ENCODE measurements at regions not wholly inside any gene's neighbourhood (a gene's known extent, or its start where the extent isn't known, plus 50 kb on each side); places are given as distances from the start of the nearest gene placed in this dataset.

DNA sequence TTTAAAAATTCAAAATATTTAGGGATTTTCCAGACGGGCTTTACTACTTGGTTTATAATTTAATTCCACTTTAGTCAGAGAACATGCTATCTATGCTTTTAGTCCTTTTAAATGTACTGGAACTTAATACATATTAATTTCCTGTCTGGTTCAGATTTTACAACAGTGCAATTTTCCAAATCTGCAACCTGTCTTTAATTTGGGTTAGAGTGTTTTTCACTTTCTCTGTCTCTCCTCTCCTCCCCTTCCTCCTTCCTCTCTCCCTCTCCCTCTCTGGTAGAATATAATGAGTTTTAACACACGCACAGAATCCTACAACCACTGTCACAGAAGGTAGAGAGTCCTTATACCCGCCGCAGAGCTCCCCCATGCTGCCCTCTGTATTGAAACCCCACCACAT is 950.7 kb downstream of the BRD1 start:
- DNase-seq (ENCODE audit: low spot score) = no peak

DNA sequence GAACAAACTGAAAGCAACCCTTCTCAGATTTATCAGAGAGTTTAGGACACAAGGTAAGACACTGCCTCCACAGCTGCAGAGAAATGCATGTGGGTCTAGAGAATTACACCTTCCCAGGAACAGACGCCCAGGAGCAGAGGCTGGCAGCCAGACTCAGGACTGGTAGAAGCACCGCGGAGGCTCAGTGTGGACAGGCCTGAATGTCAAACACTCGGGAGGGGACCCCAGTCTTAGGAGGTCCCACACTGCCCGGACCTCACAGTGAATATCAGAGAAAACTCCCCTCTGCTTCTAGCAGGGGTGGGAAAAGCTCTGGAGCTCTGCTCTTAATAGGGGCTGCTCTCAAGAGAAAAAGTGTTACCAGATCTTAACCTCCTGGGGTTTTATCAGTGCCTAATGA is 952.7 kb downstream of the BRD1 start:
- DNase-seq (ENCODE audit: low spot score) = no peak

DNA sequence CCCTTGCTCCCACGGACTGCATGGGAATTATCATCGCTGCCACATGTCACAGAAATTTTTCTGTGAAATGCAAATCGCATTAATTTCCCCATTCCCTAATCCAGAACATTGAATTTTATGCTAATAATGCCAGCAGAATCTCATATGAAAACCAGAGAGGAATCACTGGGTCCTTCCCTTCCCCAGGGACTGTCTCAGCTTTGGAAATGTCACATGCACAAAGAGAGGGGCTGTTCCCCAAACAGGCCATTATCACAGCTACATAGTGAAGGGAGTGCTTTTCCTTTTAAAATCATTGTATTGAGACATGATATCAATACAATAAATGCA is 954.5 kb downstream of the BRD1 start:
- no peak for DNase-seq (ENCODE audit: low spot score)

DNA sequence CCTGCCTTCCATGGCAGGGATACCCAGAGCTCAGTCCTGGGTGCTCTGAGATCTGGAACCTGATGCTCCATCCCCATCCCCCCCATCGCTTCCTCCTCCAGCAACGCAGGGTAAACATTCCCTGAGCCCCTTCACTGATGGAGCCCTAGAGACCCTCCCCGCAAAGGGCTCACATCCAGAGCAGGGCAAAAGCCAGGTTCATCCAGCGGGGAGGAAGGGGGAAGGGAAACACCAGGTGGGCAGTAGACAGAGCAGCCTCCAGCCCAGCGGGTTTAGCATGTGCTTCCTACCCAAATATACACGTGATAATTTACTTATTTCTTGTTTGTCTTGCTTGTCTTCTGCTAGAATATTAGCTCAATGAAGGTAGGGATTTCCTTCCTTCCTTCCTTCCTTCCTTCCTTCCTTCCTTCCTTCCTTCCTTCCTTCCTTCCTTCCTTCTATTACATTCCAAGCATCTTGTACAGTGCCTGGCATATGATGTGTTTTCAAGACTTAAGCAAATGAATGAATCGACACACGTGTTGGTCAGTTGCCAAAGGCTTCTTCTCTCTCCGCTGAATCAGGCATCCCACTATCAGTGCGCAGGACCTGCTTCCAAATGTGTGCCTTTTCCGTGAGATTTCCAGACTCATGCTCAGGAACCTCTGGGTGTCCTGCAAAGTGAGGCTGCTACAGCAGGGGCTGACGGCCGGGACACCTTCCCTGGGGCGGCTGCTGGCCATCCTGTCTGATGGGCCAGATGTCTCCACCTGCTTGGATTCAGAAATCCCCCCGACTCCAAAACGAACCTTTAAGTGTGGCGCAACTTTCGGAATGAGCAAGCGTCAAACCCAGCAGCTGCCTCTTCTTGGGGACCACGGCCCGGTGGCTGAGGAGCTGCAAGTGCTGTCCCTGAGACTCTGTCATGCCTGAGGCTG is 955.1 kb downstream of the BRD1 start:
- DNase-seq (ENCODE audit: low spot score) = no peak

DNA sequence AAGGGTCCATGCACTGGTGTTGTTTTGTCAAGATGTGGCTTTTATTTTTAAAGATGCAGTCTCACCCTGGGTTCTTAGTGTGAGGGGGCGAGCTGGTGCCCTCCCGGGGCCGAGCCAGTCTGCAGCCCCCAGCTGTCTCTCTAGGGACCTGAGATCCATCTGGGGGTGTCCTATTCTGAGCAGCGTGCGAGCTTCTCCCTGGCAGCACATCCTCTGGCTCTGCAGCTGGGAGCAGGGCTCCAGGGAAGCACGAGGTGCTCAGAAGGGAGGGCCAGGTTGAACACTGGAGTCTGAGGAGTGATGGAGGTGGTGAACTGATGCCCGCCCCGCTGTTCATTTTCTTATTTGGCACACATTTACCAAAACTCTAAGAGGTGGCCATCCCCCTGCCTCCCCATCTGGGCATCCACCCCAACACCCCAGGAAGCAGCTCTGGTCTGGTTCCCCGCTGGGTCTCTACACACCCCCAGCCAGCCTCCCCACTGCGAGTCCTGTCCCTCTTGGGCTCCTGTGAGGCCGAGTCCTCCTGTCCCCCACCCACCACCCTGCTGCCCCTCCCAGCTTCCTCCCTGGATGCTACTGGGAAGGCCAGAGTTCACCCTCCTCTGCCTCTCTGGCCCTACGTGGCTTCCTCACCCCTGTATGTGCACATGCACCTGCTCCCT is 956.4 kb downstream of the BRD1 start:
- DNase-seq (ENCODE audit: low spot score) = no peak

DNA sequence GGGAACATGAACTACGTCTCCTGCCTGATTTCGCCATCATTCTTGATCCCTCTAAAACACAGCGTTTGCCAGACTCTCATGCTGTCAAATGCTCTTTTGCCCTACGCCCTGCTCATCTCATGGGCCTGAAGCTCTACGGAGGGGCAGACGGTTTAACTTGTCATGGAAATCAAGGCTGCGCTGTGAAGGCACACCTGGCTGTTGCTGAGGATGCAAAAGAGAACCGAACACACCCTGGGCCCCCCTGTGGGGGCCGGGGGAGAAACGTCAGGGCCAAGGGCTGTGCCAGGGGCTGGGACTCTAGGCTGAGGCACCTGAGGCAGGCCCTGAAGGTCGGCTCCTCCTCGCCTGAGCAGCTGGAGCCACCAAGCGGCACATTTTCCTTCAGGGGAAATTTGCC is 957.2 kb downstream of the BRD1 start:
- no peak for DNase-seq (ENCODE audit: low spot score)

DNA sequence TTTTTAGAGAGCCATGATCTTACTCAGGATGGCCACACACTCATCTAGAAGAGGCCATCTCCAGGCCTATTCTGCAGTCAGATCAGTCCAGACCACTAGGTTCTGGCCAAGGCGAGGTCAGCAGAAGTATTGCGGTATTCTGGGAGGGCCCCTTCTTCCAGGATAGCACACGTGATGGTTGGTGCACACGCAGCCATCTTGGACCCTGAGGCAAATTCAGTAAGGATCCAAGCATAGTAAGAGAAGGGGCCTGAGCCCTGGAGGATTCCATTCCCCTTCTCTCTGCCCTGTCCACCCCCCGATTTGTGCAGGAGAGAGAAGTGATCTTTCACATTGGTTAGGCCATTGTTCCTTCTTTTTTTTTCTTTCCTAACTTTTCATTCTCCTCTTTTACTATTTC is 957.9 kb downstream of the BRD1 start:
- DNase-seq (ENCODE audit: low spot score) = no peak

DNA sequence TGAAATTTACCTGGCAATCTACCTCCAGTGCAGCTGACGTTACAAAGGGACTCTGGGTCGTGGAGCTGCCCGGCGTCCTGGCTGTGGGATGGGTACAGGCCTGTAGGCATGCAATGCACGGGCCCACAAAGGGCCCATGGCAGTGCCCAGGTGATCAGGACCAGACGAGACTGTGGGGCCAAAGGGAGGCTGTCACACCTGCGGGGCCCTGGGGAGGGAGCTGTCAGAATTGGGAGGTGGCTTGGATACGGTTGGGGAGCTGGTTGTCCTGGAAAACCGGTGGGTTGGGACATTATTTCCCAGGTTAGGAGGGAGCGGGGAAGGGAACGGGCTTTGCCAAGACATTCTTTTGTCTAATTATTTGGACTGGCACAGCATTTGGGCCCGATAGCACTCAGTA is 958.5 kb downstream of the BRD1 start:
- DNase-seq (ENCODE audit: low spot score) = no peak

DNA sequence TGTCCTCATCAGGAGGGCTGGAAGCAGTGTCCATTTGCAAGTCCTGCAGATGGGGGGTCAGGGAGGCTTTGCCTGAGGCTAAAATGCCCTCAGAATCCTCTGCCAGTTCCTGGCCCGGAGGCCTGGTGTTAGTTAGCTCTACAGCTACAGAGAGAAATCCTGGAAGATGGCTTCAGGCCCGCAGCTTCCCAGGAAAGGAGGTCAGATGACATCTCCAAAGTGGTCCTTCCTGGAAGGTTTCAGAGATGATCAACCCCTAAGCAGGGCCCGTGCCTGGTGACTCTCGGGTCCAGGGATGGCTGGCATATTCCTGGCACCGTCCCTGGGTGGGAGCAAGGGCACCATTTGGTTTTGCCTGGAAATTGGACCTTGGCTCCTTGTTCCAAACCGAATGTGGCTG is 959.1 kb downstream of the BRD1 start:
- no peak for DNase-seq (ENCODE audit: low spot score)

DNA sequence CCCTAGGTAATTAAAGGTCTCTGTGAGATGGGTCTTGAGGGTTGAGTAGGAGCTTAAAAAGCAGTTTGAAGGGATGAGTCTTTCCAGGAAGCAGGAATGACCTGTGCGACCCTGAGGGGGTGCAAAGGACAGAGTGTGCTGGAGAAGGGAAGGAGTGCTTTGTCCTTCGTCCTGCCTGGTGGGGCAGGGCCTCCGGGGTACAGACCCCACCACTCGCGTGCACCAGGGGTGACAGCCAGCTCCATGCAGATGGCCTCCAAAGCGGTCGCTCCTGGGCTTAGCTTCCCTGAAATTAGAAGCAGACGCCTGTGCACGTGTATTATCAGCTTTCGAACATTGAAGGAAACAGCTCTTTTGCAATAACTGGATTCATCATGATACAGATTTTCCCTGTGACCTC is 959.8 kb downstream of the BRD1 start:
- no peak for DNase-seq (ENCODE audit: low spot score)

DNA sequence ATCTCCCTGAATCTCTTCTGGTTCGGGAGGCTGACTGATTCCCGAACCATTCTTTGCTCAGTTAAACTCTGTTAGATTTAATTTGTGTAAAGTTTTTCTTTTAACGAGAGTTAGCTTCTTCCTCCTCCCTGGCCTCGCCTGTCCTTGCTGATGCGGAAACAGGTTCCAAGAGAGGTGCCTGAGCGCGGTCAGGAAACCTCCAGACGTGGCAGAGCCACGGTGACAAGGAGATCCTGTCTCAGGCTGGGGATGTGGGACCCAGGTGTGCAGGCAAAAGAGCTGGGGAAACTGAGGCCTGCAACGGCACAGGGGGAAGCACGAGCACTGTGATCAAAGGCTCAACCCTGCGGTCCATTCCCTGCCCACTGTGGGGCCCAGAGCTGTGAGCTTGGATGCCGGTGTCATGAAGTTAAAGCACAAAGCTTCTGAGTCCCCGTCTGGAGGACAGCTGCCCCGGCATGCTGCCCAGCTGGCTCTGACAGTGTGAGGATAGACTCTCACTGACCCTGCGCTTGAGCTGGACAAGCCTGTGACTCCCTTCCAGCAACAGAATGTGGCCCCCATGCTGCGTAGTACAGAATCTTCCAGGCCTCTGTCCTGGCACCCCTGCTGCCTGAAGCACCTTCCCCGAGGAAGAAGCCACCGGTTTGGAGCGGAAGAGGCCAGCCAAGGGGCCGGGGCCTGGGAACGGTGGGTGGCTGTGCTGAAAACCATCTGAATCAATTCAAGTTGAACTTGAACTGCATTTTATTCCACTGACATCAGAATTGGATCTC is 960.6 kb downstream of the BRD1 start:
- DNase-seq (ENCODE audit: low spot score) = no peak

DNA sequence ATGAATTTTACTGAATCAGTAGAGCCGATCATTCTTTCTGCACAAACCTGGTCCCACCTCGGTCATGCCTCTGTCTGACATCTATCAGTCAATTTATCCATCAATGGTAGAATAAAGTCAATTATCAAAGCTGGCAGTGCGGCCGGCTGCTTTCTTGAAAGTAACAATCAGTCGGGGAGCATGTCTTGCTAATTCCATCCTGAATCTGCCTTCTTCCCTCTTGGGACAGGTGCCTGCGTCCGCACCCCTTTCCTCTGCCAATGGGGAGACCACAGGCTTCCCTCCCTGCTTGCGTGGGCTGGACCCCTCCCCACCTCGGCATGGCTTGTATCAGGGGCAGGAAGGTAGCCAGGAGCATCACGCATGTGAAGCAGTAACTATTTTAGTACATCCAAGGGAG is 962.9 kb downstream of the BRD1 start:
- DNase-seq (ENCODE audit: low spot score) = no peak

DNA sequence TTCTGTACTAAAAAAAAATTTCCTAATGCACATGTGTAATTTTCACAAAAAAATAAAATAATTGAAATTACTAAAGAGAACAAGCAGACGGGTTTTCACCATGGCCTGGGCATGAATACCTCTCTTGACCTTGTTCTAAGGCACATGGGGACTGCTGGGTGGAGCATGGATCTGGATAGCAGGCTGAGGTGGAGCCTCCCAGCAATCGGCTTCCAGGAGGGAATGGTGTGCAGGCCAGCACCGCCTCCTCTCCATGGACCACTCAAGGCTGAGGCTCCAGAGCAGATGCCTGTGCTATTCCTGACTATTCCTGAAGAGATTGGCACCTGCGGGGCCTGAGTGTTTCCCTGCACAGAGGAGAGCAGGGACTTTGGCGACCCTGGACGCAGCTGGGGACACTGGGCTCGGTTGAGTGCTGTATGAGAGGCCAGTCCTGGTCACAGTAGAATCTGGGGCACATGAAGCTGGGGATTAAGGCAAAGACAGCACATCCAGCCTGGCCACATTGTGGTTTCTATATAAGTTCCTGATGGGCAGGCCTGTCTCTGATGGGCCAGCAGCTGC is 963.6 kb downstream of the BRD1 start:
- no peak for DNase-seq (ENCODE audit: low spot score)

DNA sequence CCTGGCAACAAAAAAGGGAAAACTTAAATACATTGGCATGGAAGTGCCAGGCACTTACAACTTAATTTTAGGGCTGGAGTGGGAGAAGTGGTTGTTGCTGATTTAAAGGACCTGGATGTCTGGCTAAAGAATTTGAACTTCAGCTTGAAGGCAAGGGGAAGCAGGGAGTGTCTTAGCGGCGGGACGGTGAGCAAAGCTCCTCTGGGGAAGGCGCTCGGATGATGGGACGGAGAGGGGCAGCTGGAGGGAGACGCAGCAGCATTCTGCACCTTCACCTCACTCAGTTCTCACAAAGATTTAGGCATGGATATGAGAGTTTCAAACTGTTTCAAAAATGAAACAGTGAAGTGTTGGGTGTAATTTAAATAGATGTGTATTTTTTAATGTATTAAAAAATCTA is 967.1 kb downstream of the BRD1 start:
- DNase-seq (ENCODE audit: low spot score) = no peak

DNA sequence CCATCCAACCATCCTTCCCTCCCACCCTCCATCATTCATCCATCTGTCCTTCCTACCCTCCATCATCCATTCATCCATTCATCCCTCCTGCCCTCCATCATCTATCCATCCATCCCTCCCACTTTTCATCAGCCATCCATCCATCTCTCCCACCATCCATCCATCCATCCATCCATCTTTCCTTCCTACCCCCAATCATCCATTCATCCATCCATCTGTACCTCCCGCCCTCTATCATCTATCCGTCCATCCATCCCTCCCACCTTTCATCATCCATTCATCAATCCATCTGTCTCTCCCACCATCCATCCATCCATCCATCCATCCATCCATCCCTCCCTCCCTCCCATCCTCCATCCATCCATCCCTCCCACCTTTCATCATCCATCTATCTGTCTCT is 968.8 kb downstream of the BRD1 start:
- DNase-seq (ENCODE audit: low spot score) = no peak

DNA sequence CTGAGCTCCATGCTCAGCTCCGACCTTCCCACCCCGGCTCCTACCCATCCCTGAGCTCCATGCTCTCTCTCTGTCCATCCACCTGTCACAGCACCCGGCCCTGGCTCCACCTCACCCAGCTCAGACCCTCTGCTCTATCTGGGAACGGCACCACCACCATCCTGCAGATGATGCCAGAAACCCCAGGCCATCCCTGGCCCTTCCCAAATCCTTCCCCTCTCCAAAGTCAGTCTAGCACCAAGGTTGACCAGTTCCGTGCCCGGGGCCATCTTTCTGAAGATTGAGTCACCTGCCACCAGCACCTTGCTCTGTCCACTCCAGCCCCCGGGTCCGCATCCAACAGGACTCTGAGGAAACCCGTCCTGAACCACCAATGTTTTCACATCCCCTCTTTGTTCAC is 969.6 kb downstream of the BRD1 start:
- DNase-seq (ENCODE audit: low spot score) = no peak

DNA sequence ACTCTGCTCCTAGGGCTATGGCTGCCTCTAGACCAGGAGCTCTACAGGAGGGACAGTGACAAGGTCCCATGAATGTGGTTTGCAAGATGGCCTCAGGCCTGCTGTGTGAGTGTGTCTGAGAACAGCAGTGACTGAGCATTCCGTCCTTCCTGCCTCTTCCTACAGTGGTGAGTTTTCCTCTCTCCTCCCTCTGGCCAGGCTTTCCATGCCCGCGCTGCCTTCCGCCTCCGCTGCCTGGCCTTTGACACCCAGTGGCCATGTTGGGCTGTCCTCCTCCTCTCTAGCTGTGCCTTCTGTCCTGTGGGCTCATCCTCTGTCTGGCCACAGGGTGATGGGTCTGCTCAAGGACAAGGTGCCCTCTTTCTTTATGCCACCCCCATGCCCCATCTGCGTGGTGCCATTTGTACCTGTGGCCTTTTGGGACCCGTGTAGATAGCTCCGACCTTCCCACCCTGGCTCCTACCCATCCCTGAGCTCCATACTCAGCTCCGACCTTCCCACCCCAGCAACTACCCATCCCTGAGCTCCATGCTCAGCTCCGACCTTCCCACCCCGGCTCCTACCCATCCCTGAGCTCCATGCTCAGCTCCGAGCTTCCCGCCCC is 970.4 kb downstream of the BRD1 start:
- no peak for DNase-seq (ENCODE audit: low spot score)

DNA sequence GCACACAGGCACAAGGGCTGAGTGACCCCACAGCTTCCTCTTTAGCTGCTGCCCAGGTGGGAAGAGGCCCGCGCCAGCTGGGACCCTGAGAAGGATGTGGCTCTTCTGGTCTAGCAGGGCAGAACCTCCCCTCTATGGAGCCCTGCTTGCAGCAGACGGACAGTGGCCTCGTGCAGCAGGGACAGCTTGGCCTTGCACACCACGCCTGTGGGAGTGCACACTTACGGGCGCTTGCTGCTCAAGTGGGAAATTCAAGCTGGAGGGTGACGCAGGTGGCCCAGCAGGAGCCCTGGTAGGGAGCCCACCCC is 971.4 kb downstream of the BRD1 start:
- DNase-seq (ENCODE audit: low spot score) = no peak

DNA sequence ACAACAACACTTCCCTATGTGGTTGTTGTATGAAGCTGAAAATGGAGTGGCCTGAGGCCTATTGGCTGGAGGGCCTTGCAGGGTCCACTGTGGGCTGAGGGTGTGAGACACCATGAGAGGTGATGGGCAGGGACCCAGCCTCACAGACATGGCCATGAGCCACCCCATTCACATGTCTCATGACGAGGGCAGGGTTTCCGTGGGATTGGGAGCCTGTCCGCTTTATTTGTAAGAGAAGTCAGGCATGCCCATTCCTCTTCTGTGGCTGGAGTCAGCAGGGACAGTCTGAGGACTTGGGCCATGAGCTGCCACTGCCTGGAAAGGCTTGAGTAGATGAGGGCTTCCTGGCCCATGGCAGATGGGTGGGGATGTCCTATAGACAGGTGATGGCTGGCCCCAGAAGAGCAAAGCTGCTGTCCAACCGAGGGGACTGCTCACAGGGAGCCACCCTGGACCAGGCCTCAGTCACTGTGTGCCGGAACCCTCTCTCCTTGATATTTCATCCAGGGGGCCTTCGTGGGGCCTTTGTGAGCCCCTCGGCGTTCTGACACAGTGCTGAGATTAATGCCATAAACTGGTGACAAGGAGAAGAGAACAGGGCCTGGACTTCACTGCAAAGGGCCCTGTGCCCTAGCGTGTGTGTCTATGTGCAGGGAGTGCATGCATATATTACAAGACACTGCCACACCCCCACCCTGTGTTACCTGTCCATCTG is 971.9 kb downstream of the BRD1 start:
- DNase-seq (ENCODE audit: low spot score) = no peak

DNA sequence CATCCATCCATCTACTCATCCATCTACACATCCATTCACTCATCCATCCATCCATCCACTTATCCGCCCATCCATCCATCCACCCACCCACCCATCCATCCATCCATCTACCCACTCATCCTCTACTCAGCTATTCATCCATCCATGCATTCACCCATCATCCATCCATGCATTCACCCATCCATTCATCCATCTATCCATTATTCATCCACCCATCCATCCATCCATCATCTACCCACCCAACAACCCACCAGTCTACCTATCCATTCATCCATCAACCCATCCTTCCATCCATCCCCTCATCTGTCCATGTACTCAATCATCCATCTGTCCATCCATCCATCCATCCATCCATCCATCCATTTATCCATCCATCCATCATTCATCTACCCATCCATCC is 972.7 kb downstream of the BRD1 start:
- no peak for DNase-seq (ENCODE audit: low spot score)

DNA sequence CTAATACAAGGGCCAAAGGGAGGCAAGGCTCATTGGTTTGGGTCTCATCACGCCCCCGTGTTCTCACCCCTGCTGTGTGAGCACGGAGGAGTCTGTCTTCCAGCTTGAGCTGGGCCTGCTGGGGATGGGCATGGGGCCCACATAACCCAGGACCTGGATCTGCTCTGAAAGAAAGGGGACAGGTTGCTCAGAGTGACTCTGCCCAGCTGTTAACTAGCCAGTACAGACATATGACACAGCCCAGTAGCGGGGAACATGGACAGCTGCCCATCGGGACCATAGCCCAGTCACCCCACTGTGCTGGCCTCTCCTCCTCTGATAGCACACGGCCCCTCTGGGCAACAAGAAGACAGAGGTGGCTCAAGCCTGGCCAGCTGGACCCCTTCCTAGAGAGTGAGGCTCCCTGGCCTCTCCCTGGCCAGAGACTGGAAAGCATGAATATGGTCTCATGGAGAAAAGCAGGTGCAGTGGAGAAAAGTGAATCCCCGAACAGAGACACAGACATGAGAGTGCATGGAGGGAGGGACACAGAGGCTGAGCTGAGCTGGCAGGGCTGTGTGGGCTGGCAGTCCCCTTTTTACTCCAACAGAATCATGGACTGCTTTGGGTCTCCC is 973.9 kb downstream of the BRD1 start:
- DNase-seq (ENCODE audit: low spot score) = no peak

All from iPS-NIHi11 (cell line).